ENCODE measurements at regions not wholly inside any gene's neighbourhood (a gene's known extent, or its start where the extent isn't known, plus 50 kb on each side); places are given as distances from the start of the nearest gene placed in this dataset.

- Histone ChIP-seq H3K27ac (ENCODE audit: low read depth in 1 of 2, low read length in 2 of 2) (no peak overlapping the region), H3K27me3 (ENCODE audit: control insufficient read depth in 1 of 2, insufficient read depth in 2 of 2, low read length in 2 of 2) (no peaks in the 10 kb centered on the region), H3K4me3 (ENCODE audit: low read length) (no peak overlapping the region), H3K9me3 (ENCODE audit: control insufficient read depth in 1 of 2, insufficient read depth in 1 of 2, low read length in 2 of 2) (peaks cover 0 to 3% of the 10 kb centered on the region in 2 experiments), H3K4me1 (ENCODE audit: insufficient read depth, low read length) (no peaks in the 10 kb centered on the region), H3K36me3 (ENCODE audit: insufficient read depth, low read length) (no peaks in the 10 kb centered on the region)
- H3K36me3 Mint-ChIP-seq (ENCODE audit: low read depth), result no peaks in the 10 kb centered on the region
- no peak overlapping the region for H3K4me3 Mint-ChIP-seq
- no peak for TF ChIP-seq CTCF (IDR thresholded peaks at IDR 0.05)
- no peaks in the 10 kb centered on the region for H3K9me3 Mint-ChIP-seq
- DNase-seq (no peak), ATAC-seq (ENCODE audit: poor library complexity) (no peak)
- H3K4me1 Mint-ChIP-seq (ENCODE audit: low read depth), result peaks cover 23% of the 10 kb centered on the region
- intact Hi-C loops (cut with DNase I, micrococcal nuclease), result no loop called here
- no peak overlapping the region for H3K27ac Mint-ChIP-seq
- H3K27me3 Mint-ChIP-seq, result no peaks in the 10 kb centered on the region
- ChIA-PET POLR2A (no interaction called here), CTCF (no interaction called here)
Measured at GRCh38 chr3:18872466-18872865, 275.8 kb upstream of the KCNH8 start.

GRCh38 chr3:18870642-18871041, 277.7 kb upstream of the KCNH8 start:
- POLR2A ChIA-PET, result no interaction called here
- CTCF ChIA-PET, result no interaction called here

GRCh38 chr3:18870074-18870640, 278.2 kb upstream of the KCNH8 start:
- POLR2A ChIA-PET, result no interaction called here
- DNase-seq (no peak), ATAC-seq (ENCODE audit: poor library complexity) (no peak)
- no peaks in the 10 kb centered on the region for H3K9me3 Mint-ChIP-seq
- no peaks in the 10 kb centered on the region for H3K27me3 Mint-ChIP-seq
- intact Hi-C loops (cut with DNase I, micrococcal nuclease), result no loop called here
- H3K4me3 ChIP-seq (ENCODE audit: low read length), result no peak overlapping the region
- H3K27ac Mint-ChIP-seq, result no peak overlapping the region
- H3K27ac ChIP-seq (ENCODE audit: low read depth in 1 of 2, low read length in 2 of 2), result no peak overlapping the region
- peaks cover 0 to 3% of the 10 kb centered on the region in 2 experiments for H3K9me3 ChIP-seq (ENCODE audit: control insufficient read depth in 1 of 2, insufficient read depth in 1 of 2, low read length in 2 of 2)
- no peaks in the 10 kb centered on the region for H3K4me1 ChIP-seq (ENCODE audit: insufficient read depth, low read length)
- TF ChIP-seq CTCF (IDR thresholded peaks at IDR 0.05), result no peak
- CTCF ChIA-PET, result no interaction called here
- no peaks in the 10 kb centered on the region for H3K36me3 Mint-ChIP-seq (ENCODE audit: low read depth)
- H3K4me3 Mint-ChIP-seq, result no peak overlapping the region
- no peaks in the 10 kb centered on the region for H3K27me3 ChIP-seq (ENCODE audit: control insufficient read depth in 1 of 2, insufficient read depth in 2 of 2, low read length in 2 of 2)
- no peaks in the 10 kb centered on the region for H3K36me3 ChIP-seq (ENCODE audit: insufficient read depth, low read length)
- peaks cover 23% of the 10 kb centered on the region for H3K4me1 Mint-ChIP-seq (ENCODE audit: low read depth)

More at GRCh38 chr3:18870642-18871041, 277.7 kb upstream of the KCNH8 start:
- ATAC-seq (ENCODE audit: poor library complexity) (no peak), DNase-seq (no peak)
- Mint-ChIP-seq H3K4me3 (no peak overlapping the region), H3K9me3 (no peaks in the 10 kb centered on the region), H3K27ac (no peak overlapping the region), H3K27me3 (no peaks in the 10 kb centered on the region), H3K4me1 (ENCODE audit: low read depth) (peaks cover 23% of the 10 kb centered on the region), H3K36me3 (ENCODE audit: low read depth) (no peaks in the 10 kb centered on the region)
- no peak for TF ChIP-seq CTCF (IDR thresholded peaks at IDR 0.05)
- Histone ChIP-seq H3K9me3 (ENCODE audit: control insufficient read depth in 1 of 2, insufficient read depth in 1 of 2, low read length in 2 of 2) (peaks cover 0 to 3% of the 10 kb centered on the region in 2 experiments), H3K4me3 (ENCODE audit: low read length) (no peak overlapping the region), H3K27ac (ENCODE audit: low read depth in 1 of 2, low read length in 2 of 2) (no peak overlapping the region), H3K4me1 (ENCODE audit: insufficient read depth, low read length) (no peaks in the 10 kb centered on the region), H3K36me3 (ENCODE audit: insufficient read depth, low read length) (no peaks in the 10 kb centered on the region), H3K27me3 (ENCODE audit: control insufficient read depth in 1 of 2, insufficient read depth in 2 of 2, low read length in 2 of 2) (no peaks in the 10 kb centered on the region)
- intact Hi-C loops (cut with DNase I, micrococcal nuclease), result no loop called here

Data from CD4-positive, alpha-beta T cell (primary cell).